Stimulated activated CD8-positive, alpha-beta memory T cell treated with anti-CD3 and anti-CD28 coated beads, Interleukin-7, amount 100 ng/mL, for 48 hours (primary cell): ENCODE measurements at regions not wholly inside any gene's neighbourhood (a gene's known extent, or its start where the extent isn't known, plus 50 kb on each side); places are given as distances from the start of the nearest gene placed in this dataset.

Experiments used
- DNase-seq, 2 donors: peaks; one replicate each; pipeline ENCODE4 v3.0.0-alpha.2; 2020; ENCODE audit warnings: low read depth in 1 of 2; ENCODE audit errors: extremely low read depth in 1 of 2

- no peak for DNase-seq
Measured at GRCh38 chr2:18907937-18908336, 318.6 kb upstream of the NT5C1B start.

- no peak for DNase-seq
Measured at GRCh38 chr2:18907508-18907907, 318.1 kb upstream of the NT5C1B start.

- no peak for DNase-seq
Measured at GRCh38 chr2:18903750-18904149, 314.4 kb upstream of the NT5C1B start.

- no peak for DNase-seq
Measured at GRCh38 chr2:18901242-18901641, 311.9 kb upstream of the NT5C1B start.

GRCh38 chr2:18900691-18901141 lies 311.3 kb upstream of the NT5C1B start:
- DNase-seq: no peak

GRCh38 chr2:18899725-18900124 lies 310.4 kb upstream of the NT5C1B start:
- no peak for DNase-seq

GRCh38 chr2:18898271-18898670 lies 308.9 kb upstream of the NT5C1B start:
- no peak for DNase-seq

GRCh38 chr2:18896125-18896764 lies 306.9 kb upstream of the NT5C1B start:
- DNase-seq: no peak

GRCh38 chr2:18891600-18892345 lies 302.4 kb upstream of the NT5C1B start:
- no peak for DNase-seq

GRCh38 chr2:18889565-18890332 lies 300.4 kb upstream of the NT5C1B start:
- DNase-seq: no peak

- DNase-seq: no peak
Measured at GRCh38 chr2:18885457-18885856, 296.1 kb upstream of the NT5C1B start.

- DNase-seq: no peak
Measured at GRCh38 chr2:18883616-18884456, 294.5 kb upstream of the NT5C1B start.

GRCh38 chr2:18871430-18871829 lies 282.1 kb upstream of the NT5C1B start:
- no peak for DNase-seq

- DNase-seq: no peak
Measured at GRCh38 chr2:18870307-18870706, 280.9 kb upstream of the NT5C1B start.

- DNase-seq: no peak
Measured at GRCh38 chr2:18861951-18862350, 272.6 kb upstream of the NT5C1B start.

- no peak for DNase-seq
Measured at GRCh38 chr2:18860179-18860578, 270.8 kb upstream of the NT5C1B start.

GRCh38 chr2:18856765-18857164 lies 267.4 kb upstream of the NT5C1B start:
- DNase-seq: no peak

- no peak for DNase-seq
Measured at GRCh38 chr2:18855027-18855426, 265.7 kb upstream of the NT5C1B start.

- no peak for DNase-seq
Measured at GRCh38 chr2:18849841-18850578, 260.6 kb upstream of the NT5C1B start.

- no peak for DNase-seq
Measured at GRCh38 chr2:18848646-18849045, 259.3 kb upstream of the NT5C1B start.
